ENCODE measurements at regions not wholly inside any gene's neighbourhood (a gene's known extent, or its start where the extent isn't known, plus 50 kb on each side); places are given as distances from the start of the nearest gene placed in this dataset.

DNA sequence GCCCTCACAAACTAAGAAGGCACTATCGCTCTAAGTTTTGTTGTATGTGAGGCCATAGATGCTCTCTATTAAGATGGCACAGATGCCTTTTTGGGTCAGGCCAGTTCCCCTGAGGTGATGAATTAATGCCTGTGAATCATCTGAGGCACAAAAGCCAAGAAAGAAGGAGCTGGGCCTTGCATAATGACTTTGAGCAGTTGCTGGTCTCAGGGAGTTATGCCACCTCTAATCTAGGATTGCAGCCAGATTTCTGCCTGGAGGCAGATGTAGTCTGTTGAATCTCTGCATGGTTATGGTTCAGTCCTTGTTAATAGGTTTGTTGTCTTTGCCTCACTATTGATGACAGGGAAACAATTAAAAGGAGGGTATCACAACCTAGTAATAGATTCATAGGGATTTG is 168.1 kb upstream of the CHRM3 start:
- Histone ChIP-seq H3K36me3 (no peaks in the 10 kb centered on the region), H3K27me3 (no peaks in the 10 kb centered on the region), H3K4me1 (no peaks in the 10 kb centered on the region), H3K9me3 (no peaks in the 10 kb centered on the region), H3K4me3 (replicated peaks in 1 of 3) (no peak overlapping the region), H3K27ac (no peak overlapping the region)
- WGBS, 2 donors, result 93 to 96% methylated on average over 1 of the region's 1 CpG
- DNase-seq, result no peak
- intact Hi-C loops (cut with DNase I), result no loop called here
- no peak for TF ChIP-seq POLR2A (IDR thresholded peaks at IDR 0.05)
- TF ChIP-seq CTCF (IDR thresholded peaks at IDR 0.05), result no peak

GRCh38 chr1:239212811-239213220 is 173.6 kb upstream of the CHRM3 start:
- H3K4me3 ChIP-seq (replicated peaks in 1 of 3), result no peak overlapping the region
- H3K4me1 ChIP-seq, result no peaks in the 10 kb centered on the region
- no peaks in the 10 kb centered on the region for H3K9me3 ChIP-seq
- H3K27ac ChIP-seq, result no peak overlapping the region
- H3K27me3 ChIP-seq, result no peaks in the 10 kb centered on the region
- DNase-seq, result no peak
- H3K36me3 ChIP-seq, result no peaks in the 10 kb centered on the region
- WGBS, 2 donors, result 84 to 87% methylated on average over 10 of the region's 10 CpGs
- intact Hi-C loops (cut with DNase I), result no loop called here
- TF ChIP-seq POLR2A (IDR thresholded peaks at IDR 0.05), result no peak

- Histone ChIP-seq H3K36me3 (no peaks in the 10 kb centered on the region), H3K27me3 (no peaks in the 10 kb centered on the region), H3K9me3 (no peaks in the 10 kb centered on the region), H3K4me3 (replicated peaks in 1 of 3) (no peak overlapping the region), H3K27ac (no peak overlapping the region), H3K4me1 (no peaks in the 10 kb centered on the region)
- 78 to 84% methylated on average over 1 of the region's 1 CpG for WGBS, 2 donors
- DNase-seq, result no peak
- intact Hi-C loops (cut with DNase I), result no loop called here
- TF ChIP-seq POLR2A (IDR thresholded peaks at IDR 0.05) (no peak), CTCF (IDR thresholded peaks at IDR 0.05) (no peak)
Observed at GRCh38 chr1:239209591-239209990, 176.8 kb upstream of the CHRM3 start.

- Histone ChIP-seq H3K27ac (no peak overlapping the region), H3K4me1 (no peaks in the 10 kb centered on the region), H3K4me3 (replicated peaks in 1 of 3) (no peak overlapping the region), H3K36me3 (no peaks in the 10 kb centered on the region), H3K9me3 (no peaks in the 10 kb centered on the region), H3K27me3 (no peaks in the 10 kb centered on the region)
- 86 to 91% methylated on average over 2 of the region's 2 CpGs for WGBS, 2 donors
- intact Hi-C loops (cut with DNase I), result no loop called here
- TF ChIP-seq CTCF (IDR thresholded peaks at IDR 0.05) (no peak), POLR2A (IDR thresholded peaks at IDR 0.05) (no peak)
- DNase-seq, result no peak
Observed at GRCh38 chr1:239204401-239204800, 182.0 kb upstream of the CHRM3 start.

GRCh38 chr1:239197871-239198270 is 188.5 kb upstream of the CHRM3 start:
- intact Hi-C loops (cut with DNase I), result no loop called here
- WGBS, 2 donors, result 90 to 91% methylated on average over 4 of the region's 4 CpGs
- Histone ChIP-seq H3K36me3 (no peaks in the 10 kb centered on the region), H3K27ac (no peak overlapping the region), H3K9me3 (no peaks in the 10 kb centered on the region), H3K27me3 (no peaks in the 10 kb centered on the region), H3K4me3 (replicated peaks in 1 of 3) (no peak overlapping the region), H3K4me1 (no peaks in the 10 kb centered on the region)
- TF ChIP-seq CTCF (IDR thresholded peaks at IDR 0.05) (no peak), POLR2A (IDR thresholded peaks at IDR 0.05) (no peak)
- DNase-seq, result no peak

- Histone ChIP-seq H3K27me3 (no peaks in the 10 kb centered on the region), H3K4me3 (replicated peaks in 1 of 3) (no peak overlapping the region), H3K36me3 (no peaks in the 10 kb centered on the region), H3K4me1 (no peaks in the 10 kb centered on the region), H3K9me3 (no peaks in the 10 kb centered on the region), H3K27ac (no peak overlapping the region)
- no peak for TF ChIP-seq CTCF (IDR thresholded peaks at IDR 0.05)
- no peak for TF ChIP-seq POLR2A (IDR thresholded peaks at IDR 0.05)
- WGBS, 2 donors, result 93 to 99% methylated on average over 4 of the region's 4 CpGs
- no peak for DNase-seq
- intact Hi-C loops (cut with DNase I), result no loop called here
Observed at GRCh38 chr1:239189998-239190512, 196.3 kb upstream of the CHRM3 start.
